HepG2 (cell line): ENCODE measurements at regions not wholly inside any gene's neighbourhood (a gene's known extent, or its start where the extent isn't known, plus 50 kb on each side); places are given as distances from the start of the nearest gene placed in this dataset.

Source experiments
- AFF4 ChIP-seq: sonication (generic); formaldehyde crosslinking; IDR thresholded peaks from 2 replicates; pipeline ENCODE4 v1.4.0; 2020; ENCODE audit warnings: missing genetic modification reagents
- BCL6 ChIP-seq: IDR thresholded peaks from 2 replicates; pipeline ENCODE4 v1.6.1; 2016; ENCODE audit warnings: missing genetic modification reagents, missing compliant biosample characterization
- BRD4 ChIP-seq: sonication (generic); formaldehyde crosslinking; IDR thresholded peaks from 2 replicates; pipeline ENCODE4 v1.4.0; 2020; ENCODE audit warnings: missing genetic modification reagents
- CEBPB ChIP-seq: IDR thresholded peaks from 2 replicates; pipeline ENCODE4 v1.6.1; 2011; ENCODE audit warnings: low read depth, low read length, improper control_type of control experiment, borderline replicate concordance
- FLYWCH1 ChIP-seq: sonication (generic); formaldehyde crosslinking; IDR thresholded peaks from 2 replicates; pipeline ENCODE4 v1.8.1; 2023; ENCODE audit warnings: mild to moderate bottlenecking, missing genetic modification reagents
- FOXA1 ChIP-seq, 2 experiments: fragments of 450-650 bp in 1 of 2; sonication (generic) in 1 of 2; formaldehyde crosslinking in 1 of 2; IDR thresholded peaks; 2 replicates each; pipeline versions ENCODE4 v1.4.0 to v1.6.1; 2016 to 2020; ENCODE audit warnings: missing genetic modification reagents in 1 of 2
- PCBP2 ChIP-seq: fragments of 200-400 bp; formaldehyde crosslinking; optimal IDR thresholded peaks from 2 replicates; pipeline ENCODE3; 2018; ENCODE audit warnings: low read length, low read depth; ENCODE audit not compliant: poor library complexity, severe bottlenecking
- POLR2A ChIP-seq, 2 experiments: IDR thresholded peaks; 2 replicates each; pipeline ENCODE4 v1.6.1; 2011; ENCODE audit warnings: low read depth in 2 of 2, low read length in 2 of 2, mild to moderate bottlenecking in 1 of 2, moderate library complexity in 1 of 2; ENCODE audit not compliant: insufficient read depth in 1 of 2
- PPARG ChIP-seq: conservative IDR thresholded peaks from 2 replicates; pipeline ENCODE4 v1.6.1; 2016; ENCODE audit warnings: missing biosample characterization, missing genetic modification reagents
- ZMAT5 ChIP-seq: sonication (generic); formaldehyde crosslinking; IDR thresholded peaks from 2 replicates; pipeline ENCODE4 v1.5.0; 2020; ENCODE audit warnings: mild to moderate bottlenecking, low read depth, missing genetic modification reagents, borderline replicate concordance
- ZNF589 ChIP-seq: sonication (generic); formaldehyde crosslinking; conservative IDR thresholded peaks from 2 replicates; pipeline ENCODE4 v1.8.0; 2022; ENCODE audit warnings: mild to moderate bottlenecking, moderate library complexity, missing genetic modification reagents
- ZNF766 ChIP-seq: sonication (generic); formaldehyde crosslinking; IDR thresholded peaks from 2 replicates; pipeline ENCODE4 v1.5.0; 2020; ENCODE audit warnings: missing genetic modification reagents, borderline replicate concordance
- TF ChIP-seq, protein P1 (sequence below): sonication (generic); formaldehyde crosslinking; IDR thresholded peaks from 2 replicates; pipeline ENCODE4 v1.5.0; 2020; ENCODE audit warnings: mild to moderate bottlenecking, missing genetic modification reagents, moderate library complexity

DNA sequence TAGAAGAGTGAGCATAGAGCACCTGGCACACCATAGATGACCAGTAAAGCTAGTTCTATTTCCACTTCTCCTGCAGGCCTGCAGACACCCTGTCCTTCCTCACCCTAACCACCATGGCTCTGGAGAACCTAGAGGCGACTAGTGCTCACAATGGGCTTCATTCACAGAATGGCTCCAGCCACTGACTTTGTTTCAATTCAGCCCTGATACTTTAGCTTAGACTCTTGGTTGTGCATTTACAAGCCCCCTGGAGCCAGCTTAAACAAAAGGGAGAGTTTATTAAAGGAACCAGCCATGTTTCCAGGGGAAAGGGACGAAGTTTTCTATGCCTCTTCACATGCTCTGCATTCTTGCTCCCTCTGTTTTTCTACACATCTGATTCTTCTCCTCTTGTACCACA, 123.7 kb downstream of the NAV1 start:
- TF ChIP-seq BRD4 (CRISPR knock-in tag), result no peak
- no peak for TF ChIP-seq CEBPB
- TF ChIP-seq, protein P1, sequence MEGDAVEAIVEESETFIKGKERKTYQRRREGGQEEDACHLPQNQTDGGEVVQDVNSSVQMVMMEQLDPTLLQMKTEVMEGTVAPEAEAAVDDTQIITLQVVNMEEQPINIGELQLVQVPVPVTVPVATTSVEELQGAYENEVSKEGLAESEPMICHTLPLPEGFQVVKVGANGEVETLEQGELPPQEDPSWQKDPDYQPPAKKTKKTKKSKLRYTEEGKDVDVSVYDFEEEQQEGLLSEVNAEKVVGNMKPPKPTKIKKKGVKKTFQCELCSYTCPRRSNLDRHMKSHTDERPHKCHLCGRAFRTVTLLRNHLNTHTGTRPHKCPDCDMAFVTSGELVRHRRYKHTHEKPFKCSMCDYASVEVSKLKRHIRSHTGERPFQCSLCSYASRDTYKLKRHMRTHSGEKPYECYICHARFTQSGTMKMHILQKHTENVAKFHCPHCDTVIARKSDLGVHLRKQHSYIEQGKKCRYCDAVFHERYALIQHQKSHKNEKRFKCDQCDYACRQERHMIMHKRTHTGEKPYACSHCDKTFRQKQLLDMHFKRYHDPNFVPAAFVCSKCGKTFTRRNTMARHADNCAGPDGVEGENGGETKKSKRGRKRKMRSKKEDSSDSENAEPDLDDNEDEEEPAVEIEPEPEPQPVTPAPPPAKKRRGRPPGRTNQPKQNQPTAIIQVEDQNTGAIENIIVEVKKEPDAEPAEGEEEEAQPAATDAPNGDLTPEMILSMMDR (CRISPR knock-in tag), result no peak
- no peak for TF ChIP-seq AFF4 (CRISPR knock-in tag)
- TF ChIP-seq ZNF766, result no peak
- TF ChIP-seq ZMAT5 (CRISPR knock-in tag), result no peak
- no peak for TF ChIP-seq PPARG (CRISPR knock-in tag)
- TF ChIP-seq BCL6 (CRISPR knock-in tag), result no peak
- no peak for TF ChIP-seq FOXA1 (IDR thresholded peaks at IDR 0.05)
- no peak for TF ChIP-seq FOXA1 (CRISPR knock-in tag; IDR thresholded peaks at IDR 0.05)
- no peak for TF ChIP-seq FLYWCH1 (CRISPR knock-in tag)
- no peak for TF ChIP-seq ZNF589 (CRISPR knock-in tag)
- no peak for TF ChIP-seq POLR2A (IDR thresholded peaks at IDR 0.05; ENCODE audit: insufficient read depth in 1 of 2, low read depth in 2 of 2, low read length in 2 of 2)
- no peak for TF ChIP-seq PCBP2
